ENCODE measurements at regions not wholly inside any gene's neighbourhood (a gene's known extent, or its start where the extent isn't known, plus 50 kb on each side); places are given as distances from the start of the nearest gene placed in this dataset.

GRCh38 chr1:218514689-218515088 is 169.6 kb downstream of the TGFB2 start:
- H3K4me1 Mint-ChIP-seq (ENCODE audit: low read depth, unreplicated experiment): peaks cover 11% of the 10 kb centered on the region
- no peaks in the 10 kb centered on the region for H3K27me3 Mint-ChIP-seq (ENCODE audit: insufficient read depth, unreplicated experiment)
- H3K9me3 Mint-ChIP-seq (ENCODE audit: unreplicated experiment): peaks cover 27% of the 10 kb centered on the region
- H3K4me3 Mint-ChIP-seq (ENCODE audit: unreplicated experiment): no peak overlapping the region
- CTCF ChIA-PET: no interaction called here
- H3K36me3 Mint-ChIP-seq (ENCODE audit: insufficient read depth, unreplicated experiment): no peaks in the 10 kb centered on the region
- Histone ChIP-seq H3K9me3 (no peaks in the 10 kb centered on the region), H3K27me3 (replicated peaks; ENCODE audit: control insufficient read depth, insufficient read depth, low read length) (no peaks in the 10 kb centered on the region), H3K4me1 (peaks cover 15% of the 10 kb centered on the region), H3K36me3 (ENCODE audit: control insufficient read depth, insufficient read depth, low read length) (no peaks in the 10 kb centered on the region), H3K4me3 (ENCODE audit: low read depth, low read length) (no peak overlapping the region)
- no peak overlapping the region for H3K27ac Mint-ChIP-seq (ENCODE audit: unreplicated experiment)
- DNase-seq: no peak
- intact Hi-C loops (cut with micrococcal nuclease; ENCODE audit: unreplicated experiment): no loop called here
- BruUV-seq (replicated peaks): no TSS peak
- TF ChIP-seq, protein P1, sequence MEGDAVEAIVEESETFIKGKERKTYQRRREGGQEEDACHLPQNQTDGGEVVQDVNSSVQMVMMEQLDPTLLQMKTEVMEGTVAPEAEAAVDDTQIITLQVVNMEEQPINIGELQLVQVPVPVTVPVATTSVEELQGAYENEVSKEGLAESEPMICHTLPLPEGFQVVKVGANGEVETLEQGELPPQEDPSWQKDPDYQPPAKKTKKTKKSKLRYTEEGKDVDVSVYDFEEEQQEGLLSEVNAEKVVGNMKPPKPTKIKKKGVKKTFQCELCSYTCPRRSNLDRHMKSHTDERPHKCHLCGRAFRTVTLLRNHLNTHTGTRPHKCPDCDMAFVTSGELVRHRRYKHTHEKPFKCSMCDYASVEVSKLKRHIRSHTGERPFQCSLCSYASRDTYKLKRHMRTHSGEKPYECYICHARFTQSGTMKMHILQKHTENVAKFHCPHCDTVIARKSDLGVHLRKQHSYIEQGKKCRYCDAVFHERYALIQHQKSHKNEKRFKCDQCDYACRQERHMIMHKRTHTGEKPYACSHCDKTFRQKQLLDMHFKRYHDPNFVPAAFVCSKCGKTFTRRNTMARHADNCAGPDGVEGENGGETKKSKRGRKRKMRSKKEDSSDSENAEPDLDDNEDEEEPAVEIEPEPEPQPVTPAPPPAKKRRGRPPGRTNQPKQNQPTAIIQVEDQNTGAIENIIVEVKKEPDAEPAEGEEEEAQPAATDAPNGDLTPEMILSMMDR (IDR thresholded peaks at IDR 0.05; ENCODE audit: insufficient read depth in 1 of 2, low read depth in 1 of 2, low read length in 1 of 2, severe bottlenecking in 1 of 2, unreplicated experiment in 1 of 2): no peak
- POLR2A ChIA-PET: no interaction called here

DNA sequence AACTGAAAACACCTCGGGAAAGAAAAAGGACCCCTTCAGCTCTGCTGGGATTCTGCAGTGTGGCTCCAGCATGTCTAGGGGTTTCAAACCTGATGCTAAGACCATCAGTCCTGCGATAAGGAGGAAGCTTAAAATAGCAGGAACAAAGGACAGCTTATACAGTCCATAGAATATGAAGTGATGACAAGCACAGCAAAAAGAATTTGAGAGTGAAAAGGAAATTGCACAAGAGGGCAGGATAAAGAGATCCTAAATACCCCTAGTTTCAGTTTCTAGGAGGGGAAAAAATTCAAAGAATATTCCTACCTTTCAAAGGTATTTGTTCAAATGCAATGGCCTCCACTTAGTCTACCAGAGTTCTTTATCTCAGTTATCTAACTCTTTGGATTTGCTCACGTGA is 171.4 kb downstream of the TGFB2 start:
- TF ChIP-seq, protein P1 (IDR thresholded peaks at IDR 0.05; ENCODE audit: insufficient read depth in 1 of 2, low read depth in 1 of 2, low read length in 1 of 2, severe bottlenecking in 1 of 2, unreplicated experiment in 1 of 2): no peak
- DNase-seq: no peak
- POLR2A ChIA-PET: no interaction called here

GRCh38 chr1:218517459-218517858 is 172.3 kb downstream of the TGFB2 start:
- H3K4me3 Mint-ChIP-seq (ENCODE audit: unreplicated experiment): no peak overlapping the region
- Histone ChIP-seq H3K4me3 (ENCODE audit: low read depth, low read length) (no peak overlapping the region), H3K36me3 (ENCODE audit: control insufficient read depth, insufficient read depth, low read length) (no peaks in the 10 kb centered on the region), H3K27me3 (replicated peaks; ENCODE audit: control insufficient read depth, insufficient read depth, low read length) (no peaks in the 10 kb centered on the region), H3K4me1 (peaks cover 15% of the 10 kb centered on the region), H3K9me3 (no peaks in the 10 kb centered on the region)
- intact Hi-C loops (cut with micrococcal nuclease; ENCODE audit: unreplicated experiment): no loop called here
- H3K27ac Mint-ChIP-seq (ENCODE audit: unreplicated experiment): no peak overlapping the region
- H3K27me3 Mint-ChIP-seq (ENCODE audit: insufficient read depth, unreplicated experiment): no peaks in the 10 kb centered on the region
- H3K36me3 Mint-ChIP-seq (ENCODE audit: insufficient read depth, unreplicated experiment): no peaks in the 10 kb centered on the region
- ChIA-PET CTCF (no interaction called here), POLR2A (no interaction called here)
- no TSS peak for BruUV-seq (replicated peaks)
- peaks cover 10% of the 10 kb centered on the region for H3K9me3 Mint-ChIP-seq (ENCODE audit: unreplicated experiment)
- TF ChIP-seq, protein P1 (IDR thresholded peaks at IDR 0.05; ENCODE audit: insufficient read depth in 1 of 2, low read depth in 1 of 2, low read length in 1 of 2, severe bottlenecking in 1 of 2, unreplicated experiment in 1 of 2): no peak
- peaks cover 11% of the 10 kb centered on the region for H3K4me1 Mint-ChIP-seq (ENCODE audit: low read depth, unreplicated experiment)
- no peak for DNase-seq

More for the DNA sequence above, 171.4 kb downstream of the TGFB2 start:
- no TSS peak for BruUV-seq (replicated peaks)
- peaks cover 11% of the 10 kb centered on the region for H3K4me1 Mint-ChIP-seq (ENCODE audit: low read depth, unreplicated experiment)
- Histone ChIP-seq H3K9me3 (no peaks in the 10 kb centered on the region), H3K4me1 (peaks cover 15% of the 10 kb centered on the region), H3K4me3 (ENCODE audit: low read depth, low read length) (no peak overlapping the region), H3K27me3 (replicated peaks; ENCODE audit: control insufficient read depth, insufficient read depth, low read length) (no peaks in the 10 kb centered on the region), H3K36me3 (ENCODE audit: control insufficient read depth, insufficient read depth, low read length) (no peaks in the 10 kb centered on the region)
- H3K9me3 Mint-ChIP-seq (ENCODE audit: unreplicated experiment): peaks cover 14% of the 10 kb centered on the region
- CTCF ChIA-PET: no interaction called here
- intact Hi-C loops (cut with micrococcal nuclease; ENCODE audit: unreplicated experiment): no loop called here
- no peaks in the 10 kb centered on the region for H3K27me3 Mint-ChIP-seq (ENCODE audit: insufficient read depth, unreplicated experiment)
- no peak overlapping the region for H3K4me3 Mint-ChIP-seq (ENCODE audit: unreplicated experiment)
- no peaks in the 10 kb centered on the region for H3K36me3 Mint-ChIP-seq (ENCODE audit: insufficient read depth, unreplicated experiment)
- no peak overlapping the region for H3K27ac Mint-ChIP-seq (ENCODE audit: unreplicated experiment)
